Activated B cell treated with CpG ODN at 0.5 μM for 24 hours (primary cell): ENCODE measurements at regions not wholly inside any gene's neighbourhood (a gene's known extent, or its start where the extent isn't known, plus 50 kb on each side); places are given as distances from the start of the nearest gene placed in this dataset.
"Not testable (repeated sequence)": the region's sequence is repeated elsewhere in the genome, so short reads cannot be mapped to it uniquely, and the experiment has no call there.

ENCODE experiments used
- ATAC-seq: fragments of 200-7000 bp; cut with Tn5 transposase; one replicate; pipeline ENCODE4 v1.10.0; 2021; ENCODE audit warnings: low read depth, mild to moderate bottlenecking, moderate library complexity
- CTCF ChIA-PET: fragments of 350-600 bp; sonication (Branson Sonifier 250); formaldehyde crosslinking; loops from one replicate; lab custom pipeline; 2021; ENCODE audit warnings: antibody characterized with exemption; lab: Charles Lee
- POLR2A ChIA-PET: fragments of 350-600 bp; sonication (Branson Sonifier 250); formaldehyde crosslinking; loops from one replicate; lab custom pipeline; 2021; ENCODE audit warnings: antibody characterized with exemption; lab: Charles Lee
- DNase-seq: peaks from one replicate; pipeline ENCODE4 v3.0.0; 2022
- H3K27ac Mint-ChIP-seq: one replicate; pipeline ENCODE4 v1.8.0; 2020; ENCODE audit warnings: mixed read lengths
- H3K27me3 Mint-ChIP-seq: one replicate; pipeline ENCODE4 v1.8.0; 2021; ENCODE audit warnings: mixed read lengths
- H3K36me3 Mint-ChIP-seq: one replicate; pipeline ENCODE4 v1.8.0; 2021; ENCODE audit warnings: low read depth, mixed read lengths
- H3K4me1 Mint-ChIP-seq: one replicate; pipeline ENCODE4 v1.8.0; 2021; ENCODE audit warnings: mixed read lengths
- H3K4me3 Mint-ChIP-seq: one replicate; pipeline ENCODE4 v1.8.0; 2020; ENCODE audit warnings: mild to moderate bottlenecking, mixed read lengths
- H3K9me3 Mint-ChIP-seq: one replicate; pipeline ENCODE4 v1.8.0; 2020; ENCODE audit warnings: mixed read lengths
- CTCF ChIP-seq: fragments of 200-600 bp; IDR thresholded peaks from one replicate; pipeline ENCODE4 v1.8.0; 2022; ENCODE audit warnings: antibody characterized with exemption, mild to moderate bottlenecking
- intact Hi-C: fragments of 100-400 bp; cut with micrococcal nuclease; formaldehyde crosslinking; loops from one replicate; pipeline ENCODE4 v1.15.1; 2024

GRCh38 chr10:42533866-42534265 is 104.5 kb downstream of the ZNF33B start:
- H3K36me3 Mint-ChIP-seq, result peaks cover 49% of the 10 kb centered on the region
- intact Hi-C loops, CTCF ChIA-PET, H3K4me3 Mint-ChIP-seq, H3K27me3 Mint-ChIP-seq, DNase-seq, H3K27ac Mint-ChIP-seq, H3K4me1 Mint-ChIP-seq, POLR2A ChIA-PET, ATAC-seq: not testable (repeated sequence)
- H3K9me3 Mint-ChIP-seq, result peaks cover 43% of the 10 kb centered on the region

GRCh38 chr10:42532996-42533395 is 105.4 kb downstream of the ZNF33B start:
- no peak for DNase-seq
- POLR2A ChIA-PET, result no interaction called here
- no peak for ATAC-seq
- no peaks in the 10 kb centered on the region for H3K27me3 Mint-ChIP-seq
- intact Hi-C loops, result no loop called here
- H3K9me3 Mint-ChIP-seq, result peaks cover 39% of the 10 kb centered on the region
- peaks cover 41% of the 10 kb centered on the region for H3K36me3 Mint-ChIP-seq
- CTCF ChIA-PET, result no interaction called here
- no peak overlapping the region for H3K27ac Mint-ChIP-seq
- H3K4me1 Mint-ChIP-seq, result no peaks in the 10 kb centered on the region
- H3K4me3 Mint-ChIP-seq, result no peak overlapping the region
- TF ChIP-seq CTCF, result no peak

GRCh38 chr10:42523098-42523497 is 115.3 kb downstream of the ZNF33B start:
- intact Hi-C loops, result no loop called here

DNA sequence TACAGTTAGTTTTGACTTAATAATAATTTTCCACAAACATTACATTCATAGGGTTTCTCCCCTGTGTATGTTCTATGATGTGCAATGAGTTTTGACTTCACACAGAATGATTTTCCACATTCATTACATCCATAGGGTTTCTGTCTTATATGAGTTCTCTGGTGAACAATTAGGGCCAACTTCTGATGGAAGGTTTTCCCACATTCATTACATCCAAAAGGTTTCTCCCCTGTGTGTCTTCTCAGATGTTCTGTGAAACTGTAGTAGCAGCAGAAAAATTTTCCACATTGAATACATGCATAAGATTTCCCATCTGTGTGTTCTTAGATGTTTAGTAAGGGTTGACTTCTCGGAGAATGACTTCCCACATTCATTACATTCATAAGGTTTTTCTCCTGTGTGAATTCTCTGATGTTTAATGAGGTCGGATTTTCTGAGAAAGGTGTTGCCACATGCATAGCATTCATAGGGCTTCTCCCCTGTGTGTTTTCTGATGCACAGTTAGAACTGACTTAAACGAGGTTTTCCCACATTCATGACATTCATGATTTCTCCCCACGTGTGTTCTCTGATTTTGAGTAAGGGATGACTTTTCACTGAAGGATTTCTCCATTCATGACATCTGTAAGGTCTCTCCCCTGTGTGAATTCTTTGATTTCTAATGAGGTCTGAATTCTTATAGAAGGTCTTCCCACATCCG is 118.5 kb downstream of the ZNF33B start:
- ChIA-PET CTCF (no interaction called here), POLR2A (no interaction called here)
- no peak for ATAC-seq
- intact Hi-C loops, result no loop called here
- no peak for TF ChIP-seq CTCF
- Mint-ChIP-seq H3K27me3 (no peaks in the 10 kb centered on the region), H3K4me1 (no peaks in the 10 kb centered on the region), H3K9me3 (peaks cover 65% of the 10 kb centered on the region), H3K4me3 (no peak overlapping the region), H3K36me3 (peaks cover 67% of the 10 kb centered on the region), H3K27ac (no peak overlapping the region)
- DNase-seq, result no peak

More at GRCh38 chr10:42523098-42523497, 115.3 kb downstream of the ZNF33B start:
- Mint-ChIP-seq H3K27ac (no peak overlapping the region), H3K9me3 (peaks cover 49% of the 10 kb centered on the region), H3K27me3 (no peaks in the 10 kb centered on the region), H3K4me1 (no peaks in the 10 kb centered on the region), H3K4me3 (no peak overlapping the region), H3K36me3 (peaks cover 72% of the 10 kb centered on the region)
- ATAC-seq (no peak), DNase-seq (no peak)
- CTCF ChIA-PET, result no interaction called here
- no peak for TF ChIP-seq CTCF
- POLR2A ChIA-PET, result no interaction called here

- ChIA-PET POLR2A (no interaction called here), CTCF (no interaction called here)
- Mint-ChIP-seq H3K9me3 (peaks cover 64% of the 10 kb centered on the region), H3K27me3 (no peaks in the 10 kb centered on the region), H3K4me1 (no peaks in the 10 kb centered on the region), H3K4me3 (no peak overlapping the region), H3K27ac (no peak overlapping the region), H3K36me3 (peaks cover 61% of the 10 kb centered on the region)
- no peak for TF ChIP-seq CTCF
- ATAC-seq (no peak), DNase-seq (no peak)
- intact Hi-C loops, result no loop called here
These were observed 119.3 kb downstream of the ZNF33B start for GRCh38 chr10:42519079-42519478.

- no peaks in the 10 kb centered on the region for H3K4me1 Mint-ChIP-seq
- DNase-seq, result no peak
- TF ChIP-seq CTCF, result no peak
- ChIA-PET CTCF (no interaction called here), POLR2A (no interaction called here)
- intact Hi-C loops, result no loop called here
- H3K9me3 Mint-ChIP-seq, result peaks cover 53% of the 10 kb centered on the region
- no peak for ATAC-seq
- no peak overlapping the region for H3K4me3 Mint-ChIP-seq
- H3K36me3 Mint-ChIP-seq, result peaks cover 19% of the 10 kb centered on the region
- H3K27me3 Mint-ChIP-seq, result no peaks in the 10 kb centered on the region
- no peak overlapping the region for H3K27ac Mint-ChIP-seq
These were observed 124.4 kb downstream of the ZNF33B start for GRCh38 chr10:42513921-42514320.
